ENCODE measurements at regions not wholly inside any gene's neighbourhood (a gene's known extent, or its start where the extent isn't known, plus 50 kb on each side); places are given as distances from the start of the nearest gene placed in this dataset.

GRCh38 chr5:125712397-125712796, 710.8 kb upstream of the GRAMD2B start:
- intact Hi-C loops (cut with micrococcal nuclease): no loop called here

DNA sequence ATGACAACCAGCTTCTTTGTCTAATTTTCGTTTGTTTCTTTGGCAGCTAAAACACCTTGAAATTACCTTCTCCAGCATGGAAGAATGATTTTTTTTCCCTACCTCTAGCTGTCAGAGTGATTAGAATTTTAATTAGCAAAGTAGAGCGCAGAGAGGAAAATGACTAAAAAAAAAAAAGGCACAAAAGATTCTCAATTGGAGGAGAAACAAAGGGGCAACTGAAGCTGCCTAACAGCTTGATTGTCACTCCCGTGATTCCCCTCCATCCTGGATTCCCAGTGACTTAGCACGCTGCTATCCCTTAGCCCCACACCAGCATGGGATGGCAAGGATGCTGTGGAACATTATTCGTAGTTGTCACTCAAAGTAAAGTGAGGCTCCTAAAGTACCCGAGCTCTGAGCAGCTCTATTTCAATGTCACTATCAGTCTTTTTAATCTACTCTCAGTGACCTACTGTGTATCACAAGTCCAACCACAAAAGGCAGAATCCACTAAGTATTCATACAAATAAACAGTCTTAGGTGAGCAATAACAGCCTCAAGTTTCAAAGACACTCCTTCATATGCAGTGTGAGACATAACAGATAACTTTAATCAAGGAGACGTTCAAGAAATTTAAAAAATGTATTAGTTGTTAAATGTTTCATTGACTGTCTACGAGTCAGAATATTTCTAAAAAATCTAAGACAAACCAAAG, 710.0 kb upstream of the GRAMD2B start:
- intact Hi-C loops (cut with micrococcal nuclease): no loop called here

DNA sequence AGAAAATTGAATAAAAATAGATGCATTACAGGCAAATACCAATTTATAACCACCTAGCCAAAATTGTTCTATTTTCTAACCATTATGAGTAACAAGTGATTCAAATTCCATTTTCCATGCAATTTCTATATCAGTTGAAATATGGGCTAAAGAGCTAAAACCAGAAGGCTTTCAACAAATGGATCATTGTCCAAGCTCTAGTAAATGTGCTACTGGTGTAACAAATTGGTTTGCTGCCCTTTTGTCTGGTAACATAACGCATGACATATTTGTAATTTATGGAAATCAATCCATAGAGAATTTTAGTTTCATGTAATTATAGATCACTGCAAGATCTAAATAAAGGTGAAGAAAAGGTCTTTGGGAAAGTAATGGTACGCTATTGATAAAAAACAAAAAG, 708.0 kb upstream of the GRAMD2B start:
- intact Hi-C loops (cut with micrococcal nuclease): no loop called here

- intact Hi-C loops (cut with micrococcal nuclease): no loop called here
These were observed 706.0 kb upstream of the GRAMD2B start for GRCh38 chr5:125717209-125717608.

DNA sequence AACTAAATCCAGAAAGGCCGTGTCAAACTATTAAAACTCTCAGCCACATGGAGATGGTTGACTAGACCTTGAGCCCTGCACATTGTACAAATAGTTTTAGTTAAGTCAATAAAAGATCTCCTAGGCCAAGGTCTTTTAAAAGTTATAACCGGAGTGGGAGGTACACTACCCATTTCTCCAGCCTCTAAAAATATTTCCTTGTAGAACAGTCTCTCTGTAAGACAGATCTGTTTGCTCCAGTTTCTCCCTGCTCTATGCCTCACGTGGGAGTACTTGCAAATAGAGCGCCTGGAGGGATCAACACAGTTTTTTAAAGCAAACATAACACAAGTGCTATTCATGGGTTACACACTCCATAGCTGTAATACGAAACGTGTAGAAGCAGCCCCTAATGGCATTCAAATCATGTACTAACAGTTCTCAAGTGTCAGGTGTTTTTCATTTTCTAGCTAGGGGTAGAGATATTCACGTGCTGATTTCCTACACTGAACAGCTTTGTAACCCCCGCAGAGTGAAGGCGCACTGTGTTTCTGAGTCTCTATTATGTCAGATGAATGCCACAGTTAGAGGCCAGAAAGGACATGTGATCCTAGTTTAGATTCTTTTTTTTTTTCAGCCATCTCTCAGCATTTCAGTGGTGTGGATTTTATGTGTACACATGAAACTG, 703.4 kb upstream of the GRAMD2B start:
- intact Hi-C loops (cut with micrococcal nuclease): no loop called here

- intact Hi-C loops (cut with micrococcal nuclease): no loop called here
These were observed 702.9 kb upstream of the GRAMD2B start for GRCh38 chr5:125720348-125720685.

DNA sequence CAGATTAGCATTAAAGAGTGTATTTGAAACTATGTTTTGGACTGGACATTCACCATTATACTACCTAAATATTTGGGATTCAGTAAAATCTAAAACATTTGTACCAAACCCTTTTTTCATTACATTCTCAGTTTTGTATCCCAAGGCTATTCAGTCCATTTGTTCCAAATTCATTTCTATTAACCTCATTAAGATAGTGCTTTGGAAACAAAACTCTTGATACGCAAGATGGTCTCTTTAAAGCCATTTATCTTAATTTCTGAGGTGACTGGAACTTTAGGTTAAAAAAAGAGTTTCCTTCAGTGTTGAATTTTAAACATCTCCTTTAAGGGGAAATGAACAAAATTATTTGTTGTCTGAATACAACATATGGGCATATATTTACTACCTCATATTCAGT, 702.5 kb upstream of the GRAMD2B start:
- intact Hi-C loops (cut with micrococcal nuclease): no loop called here

DNA sequence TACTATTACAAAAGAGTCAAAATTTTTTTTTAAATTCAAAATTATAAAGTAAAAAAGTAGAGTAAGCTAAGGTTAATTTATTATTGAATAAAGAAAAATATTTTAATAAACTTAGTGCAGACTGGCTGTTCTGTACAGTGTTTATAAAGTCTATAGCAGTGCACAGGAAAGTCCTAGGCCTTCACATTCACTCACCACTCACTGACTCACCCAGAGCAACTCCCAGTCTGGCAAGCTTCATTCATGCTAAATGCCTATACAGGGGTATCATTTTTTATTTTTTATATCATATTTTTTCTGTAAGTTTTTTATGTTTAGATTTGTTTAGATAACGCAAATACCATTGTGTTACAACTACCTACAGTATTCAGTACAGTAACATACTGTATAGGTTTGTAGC, 700.7 kb upstream of the GRAMD2B start:
- intact Hi-C loops (cut with micrococcal nuclease): no loop called here

GRCh38 chr5:125725691-125726090, 697.5 kb upstream of the GRAMD2B start:
- intact Hi-C loops (cut with micrococcal nuclease): no loop called here

GRCh38 chr5:125743939-125744338, 679.3 kb upstream of the GRAMD2B start:
- intact Hi-C loops (cut with micrococcal nuclease): no loop called here

DNA sequence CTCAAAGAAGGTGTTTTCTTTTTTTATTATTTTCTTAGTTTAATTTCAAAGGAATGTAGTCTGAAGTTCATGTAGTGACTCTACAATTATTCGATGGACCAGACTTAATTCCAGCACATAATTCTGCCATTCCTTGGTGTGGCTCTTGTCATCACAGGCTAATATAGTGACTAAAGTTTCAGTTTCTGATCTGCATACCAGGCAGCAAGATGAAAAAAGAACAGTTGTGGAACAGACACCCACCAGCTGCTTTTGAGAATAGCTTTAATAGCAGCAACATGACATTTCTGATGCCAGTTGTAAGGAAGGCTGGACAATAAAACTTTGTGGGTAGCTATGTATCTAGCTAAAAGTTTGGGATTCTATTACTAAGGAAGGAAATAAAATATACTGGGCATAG, 676.3 kb upstream of the GRAMD2B start:
- intact Hi-C loops (cut with micrococcal nuclease): no loop called here

- intact Hi-C loops (cut with micrococcal nuclease): no loop called here
These were observed 672.9 kb upstream of the GRAMD2B start for GRCh38 chr5:125750147-125750860.

DNA sequence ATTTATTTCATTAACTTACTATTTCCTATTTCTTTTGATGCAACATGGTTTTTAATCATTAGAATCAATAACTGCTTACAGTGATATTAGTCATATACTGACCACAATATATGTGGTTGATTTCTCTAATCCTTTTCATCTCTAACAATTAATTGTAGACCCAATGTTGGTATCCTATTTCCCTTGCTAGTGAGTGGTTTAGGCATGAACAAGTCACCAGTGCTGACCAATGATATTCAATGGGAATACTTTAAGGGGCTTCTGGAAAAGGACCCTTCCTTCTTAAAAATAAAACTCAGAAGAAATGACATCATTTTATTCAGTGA, 672.4 kb upstream of the GRAMD2B start:
- intact Hi-C loops (cut with micrococcal nuclease): no loop called here

GRCh38 chr5:125756456-125756855, 666.8 kb upstream of the GRAMD2B start:
- intact Hi-C loops (cut with micrococcal nuclease): no loop called here

- intact Hi-C loops (cut with micrococcal nuclease): no loop called here
These were observed 656.5 kb upstream of the GRAMD2B start for GRCh38 chr5:125766706-125767105.

DNA sequence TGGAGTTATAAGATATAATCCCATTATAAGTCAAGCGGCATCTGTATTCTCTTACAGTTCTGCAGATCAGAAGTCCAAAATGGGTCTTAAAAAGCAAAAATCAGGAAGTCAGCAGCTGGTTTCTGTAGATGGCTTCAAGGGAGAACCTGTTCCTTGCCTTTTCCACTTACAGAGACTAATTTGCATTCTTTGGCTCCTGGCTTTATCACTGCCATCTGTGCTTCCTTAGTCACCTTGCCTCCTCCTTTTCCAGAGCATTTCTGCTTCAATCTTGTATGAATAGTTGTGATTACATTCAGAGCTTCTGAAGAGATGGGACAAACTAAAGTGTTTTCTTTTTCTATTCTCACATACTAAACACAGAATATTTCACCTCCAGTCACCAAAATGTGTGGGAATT, 647.3 kb upstream of the GRAMD2B start:
- intact Hi-C loops (cut with micrococcal nuclease): no loop called here

GRCh38 chr5:125776656-125777139, 646.5 kb upstream of the GRAMD2B start:
- intact Hi-C loops (cut with micrococcal nuclease): no loop called here

DNA sequence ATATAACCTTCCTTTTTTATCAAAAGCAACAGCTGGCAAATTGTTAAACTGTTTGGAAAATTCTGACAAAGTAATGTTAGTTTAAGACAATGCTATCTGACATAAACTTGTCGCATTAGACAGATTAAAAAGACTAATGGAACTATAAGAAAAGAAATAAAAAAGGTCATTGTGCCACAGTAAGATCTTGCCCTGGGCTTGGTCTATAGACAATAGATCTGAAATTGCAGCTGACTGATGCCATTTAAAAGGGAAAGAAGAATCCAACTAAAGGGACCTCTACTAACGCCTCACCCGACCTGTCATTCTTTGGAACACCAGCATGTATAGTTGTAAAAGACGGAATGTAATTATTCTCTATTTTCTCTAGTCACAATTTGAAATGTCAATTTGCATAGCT, 644.4 kb upstream of the GRAMD2B start:
- intact Hi-C loops (cut with micrococcal nuclease): no loop called here

DNA sequence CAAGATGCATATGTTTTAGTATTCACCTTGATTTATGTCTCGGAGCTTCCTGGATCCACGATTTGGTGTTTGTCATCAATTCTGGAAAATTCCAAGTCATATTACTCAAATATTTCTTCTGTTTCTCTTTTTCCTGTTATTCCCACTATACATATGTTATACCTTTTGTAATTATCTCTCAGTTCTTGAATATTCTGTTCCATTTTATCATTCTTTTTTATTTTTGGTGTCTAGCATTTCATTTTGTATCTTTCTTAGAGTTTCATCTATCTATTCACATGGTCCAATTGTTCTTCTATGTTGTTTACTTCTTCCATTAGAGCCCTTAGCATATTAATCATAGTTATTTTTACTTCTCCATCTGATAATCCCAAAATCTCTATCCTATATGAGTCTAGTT, 637.8 kb upstream of the GRAMD2B start:
- intact Hi-C loops (cut with micrococcal nuclease): no loop called here

DNA sequence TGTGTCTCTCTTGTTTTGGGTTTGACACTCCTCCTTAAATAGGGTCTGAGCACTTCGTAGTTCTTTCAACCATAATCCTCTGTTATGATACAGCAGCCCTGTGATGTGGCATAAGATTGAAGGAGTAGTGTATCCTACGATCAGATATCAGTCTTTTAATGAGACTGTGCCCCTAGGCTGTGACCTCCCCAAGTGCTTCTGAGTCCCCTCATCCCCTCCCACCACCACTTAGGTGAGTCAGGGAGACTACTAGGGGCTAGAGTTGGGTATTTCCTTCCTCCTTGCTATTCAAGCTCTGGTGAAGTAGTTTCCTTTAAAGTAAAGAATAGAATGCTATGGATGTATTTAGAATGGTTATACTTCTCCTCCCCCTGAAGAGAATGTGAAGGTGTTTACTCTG, 637.2 kb upstream of the GRAMD2B start:
- intact Hi-C loops (cut with micrococcal nuclease): no loop called here

- intact Hi-C loops (cut with micrococcal nuclease): no loop called here
These were observed 629.7 kb upstream of the GRAMD2B start for GRCh38 chr5:125793470-125793869.

DNA sequence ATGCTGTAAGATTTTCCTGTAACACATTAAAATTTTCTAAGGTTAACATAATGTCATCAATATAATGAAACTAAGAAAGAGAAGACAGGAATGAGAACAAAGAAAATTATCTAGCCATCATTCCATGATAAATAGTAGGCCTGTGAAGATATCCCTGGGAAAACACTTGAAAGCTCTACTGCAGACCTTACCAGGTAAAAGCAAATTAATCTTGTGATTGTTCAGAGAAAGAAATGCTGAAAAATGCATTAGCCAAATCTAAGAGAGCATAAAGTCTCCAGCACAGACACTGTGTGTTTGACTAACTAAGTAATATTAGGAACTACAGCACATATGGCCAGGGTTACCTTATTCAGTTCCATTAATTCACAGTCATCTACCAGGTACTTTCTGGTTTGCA, 628.3 kb upstream of the GRAMD2B start:
- intact Hi-C loops (cut with micrococcal nuclease): no loop called here

- intact Hi-C loops (cut with micrococcal nuclease): no loop called here
These were observed 624.9 kb upstream of the GRAMD2B start for GRCh38 chr5:125798307-125798706.
